ENCODE measurements at regions not wholly inside any gene's neighbourhood (a gene's known extent, or its start where the extent isn't known, plus 50 kb on each side); places are given as distances from the start of the nearest gene placed in this dataset.

GRCh38 chr11:43558146-43558545 is 122.4 kb upstream of the HSD17B12 start:
- no peak for TF ChIP-seq CTCF (IDR thresholded peaks at IDR 0.05; ENCODE audit: insufficient read depth, low read depth, low read length, missing control alignments)

GRCh38 chr11:43558556-43559127 is 121.9 kb upstream of the HSD17B12 start:
- DNase-seq (ENCODE audit: low read depth), result no peak
- no peak for TF ChIP-seq CTCF (IDR thresholded peaks at IDR 0.05; ENCODE audit: insufficient read depth, low read depth, low read length, missing control alignments)
- H3K4me3 ChIP-seq (ENCODE audit: low read depth, low read length), result no peak overlapping the region

More at GRCh38 chr11:43558146-43558545, 122.4 kb upstream of the HSD17B12 start:
- H3K4me3 ChIP-seq (ENCODE audit: low read depth, low read length), result no peak overlapping the region
- no peak for DNase-seq (ENCODE audit: low read depth)

GRCh38 chr11:43561832-43562231 is 118.7 kb upstream of the HSD17B12 start:
- no peak for TF ChIP-seq CTCF (IDR thresholded peaks at IDR 0.05; ENCODE audit: insufficient read depth, low read depth, low read length, missing control alignments)
- DNase-seq (ENCODE audit: low read depth), result no peak
- H3K4me3 ChIP-seq (ENCODE audit: low read depth, low read length), result no peak overlapping the region

GRCh38 chr11:43567396-43567975 is 113.1 kb upstream of the HSD17B12 start:
- peak; percentile 59 for DNase-seq (ENCODE audit: low read depth)
- peak; percentile 73 for TF ChIP-seq CTCF (IDR thresholded peaks at IDR 0.05; ENCODE audit: insufficient read depth, low read depth, low read length, missing control alignments)
- H3K4me3 ChIP-seq (ENCODE audit: low read depth, low read length), result no peak overlapping the region

- peak; percentile 64 for TF ChIP-seq CTCF (IDR thresholded peaks at IDR 0.05; ENCODE audit: insufficient read depth, low read depth, low read length, missing control alignments)
- no peak overlapping the region for H3K4me3 ChIP-seq (ENCODE audit: low read depth, low read length)
- peak; percentile 35 for DNase-seq (ENCODE audit: low read depth)
Measured at GRCh38 chr11:43573233-43573632, 107.3 kb upstream of the HSD17B12 start.

GRCh38 chr11:43573873-43574272 is 106.7 kb upstream of the HSD17B12 start:
- no peak for DNase-seq (ENCODE audit: low read depth)
- no peak overlapping the region for H3K4me3 ChIP-seq (ENCODE audit: low read depth, low read length)
- no peak for TF ChIP-seq CTCF (IDR thresholded peaks at IDR 0.05; ENCODE audit: insufficient read depth, low read depth, low read length, missing control alignments)

- no peak overlapping the region for H3K4me3 ChIP-seq (ENCODE audit: low read depth, low read length)
- DNase-seq (ENCODE audit: low read depth), result no peak
- TF ChIP-seq CTCF (IDR thresholded peaks at IDR 0.05; ENCODE audit: insufficient read depth, low read depth, low read length, missing control alignments), result no peak
Measured at GRCh38 chr11:43574411-43574810, 106.1 kb upstream of the HSD17B12 start.
